H1 (cell line): ENCODE measurements at regions not wholly inside any gene's neighbourhood (a gene's known extent, or its start where the extent isn't known, plus 50 kb on each side); places are given as distances from the start of the nearest gene placed in this dataset.

ENCODE experiments used
- CTCF ChIP-seq, 3 experiments: IDR thresholded peaks; 1 replicate in 2 of 3; 2 replicates in 1 of 3; pipeline versions ENCODE4 v1.5.1 to v1.6.1; 2011; ENCODE audit warnings: low read length in 3 of 3, mild to moderate bottlenecking in 3 of 3, inconsistent platforms in 2 of 3, low read depth in 1 of 3, moderate library complexity in 1 of 3; ENCODE audit not compliant: insufficient read depth in 1 of 3; ENCODE audit errors: control extremely low read depth in 1 of 3
- SUZ12 ChIP-seq: fragments of 200-600 bp; sonication (generic); IDR thresholded peaks from 2 replicates; pipeline ENCODE4 v1.6.1; 2012; ENCODE audit warnings: mild to moderate bottlenecking, inconsistent platforms, low read length, moderate library complexity, mixed read lengths

- no peak for TF ChIP-seq CTCF (IDR thresholded peaks at IDR 0.05; ENCODE audit: control extremely low read depth in 1 of 3, insufficient read depth in 1 of 3, low read depth in 1 of 3, low read length in 3 of 3)
- TF ChIP-seq SUZ12 = no peak
Observed at GRCh38 chr2:144120487-144120886, 399.4 kb downstream of the ZEB2 start (continued).
